Ascending aorta (tissue), 2 donors: ENCODE measurements at regions not wholly inside any gene's neighbourhood (a gene's known extent, or its start where the extent isn't known, plus 50 kb on each side); places are given as distances from the start of the nearest gene placed in this dataset.

ENCODE experiments used
- DNase-seq, 2 donors: peaks; one replicate each; pipeline ENCODE4 v3.0.0-alpha.2; 2019; ENCODE audit warnings: low spot score in 2 of 2
- H3K27ac ChIP-seq, 2 donors: fragments of 200-600 bp; sonication (generic); one replicate each; pipeline ENCODE4 v1.5.1; 2016 to 2017; ENCODE audit warnings: mild to moderate bottlenecking in 1 of 2
- H3K27me3 ChIP-seq: fragments of 200-600 bp; sonication (generic); one replicate; pipeline ENCODE4 v1.5.1; 2017
- H3K36me3 ChIP-seq, 2 donors: fragments of 200-600 bp; sonication (generic); one replicate each; pipeline ENCODE4 v1.5.1; 2016
- H3K4me1 ChIP-seq, 2 donors: fragments of 200-600 bp; sonication (generic); one replicate each; pipeline ENCODE4 v1.5.1; 2016 to 2017; ENCODE audit warnings: mild to moderate bottlenecking in 1 of 2
- H3K4me3 ChIP-seq, 2 donors: fragments of 200-600 bp; sonication (generic); one replicate each; pipeline ENCODE4 v1.5.1; 2016 to 2017; ENCODE audit warnings: mild to moderate bottlenecking in 1 of 2
- H3K9me3 ChIP-seq, 2 donors: fragments of 200-600 bp; sonication (generic); one replicate each; pipeline ENCODE4 v1.5.1; 2016
- CTCF ChIP-seq, 3 experiments: fragments of 200-600 bp in 2 of 3; fragments of 450-650 bp in 1 of 3; sonication (generic) in 2 of 3; IDR thresholded peaks; one replicate each; pipeline ENCODE4 v1.5.1; 2016 to 2019; ENCODE audit warnings: antibody characterized with exemption in 3 of 3, mild to moderate bottlenecking in 1 of 3, moderate library complexity in 1 of 3
- intact Hi-C: fragments of 100-400 bp; cut with DNase I; formaldehyde crosslinking; loops from one replicate; pipeline ENCODE4 v1.15.1; 2023

- no peaks in the 10 kb centered on the region for H3K36me3 ChIP-seq
- no peak for DNase-seq
- intact Hi-C loops: no loop called here
- no peaks in the 10 kb centered on the region for H3K4me1 ChIP-seq
- H3K27me3 ChIP-seq: no peaks in the 10 kb centered on the region
- no peak overlapping the region for H3K27ac ChIP-seq
- H3K4me3 ChIP-seq: no peak overlapping the region
- H3K9me3 ChIP-seq: no peaks in the 10 kb centered on the region
- no peak for TF ChIP-seq CTCF (IDR thresholded peaks at IDR 0.05)
Measured at GRCh38 chr15:91498749-91499062, 354.8 kb upstream of the SLCO3A1 start.

GRCh38 chr15:91499774-91500383 is 353.6 kb upstream of the SLCO3A1 start:
- TF ChIP-seq CTCF (IDR thresholded peaks at IDR 0.05): no peak
- Histone ChIP-seq H3K27ac (no peak overlapping the region), H3K36me3 (no peaks in the 10 kb centered on the region), H3K9me3 (no peaks in the 10 kb centered on the region), H3K4me1 (no peaks in the 10 kb centered on the region), H3K4me3 (no peak overlapping the region), H3K27me3 (no peaks in the 10 kb centered on the region)
- intact Hi-C loops: no loop called here
- no peak for DNase-seq

- intact Hi-C loops: no loop called here
- no peak for DNase-seq
- Histone ChIP-seq H3K9me3 (no peaks in the 10 kb centered on the region), H3K4me1 (no peaks in the 10 kb centered on the region), H3K36me3 (no peaks in the 10 kb centered on the region), H3K27ac (no peak overlapping the region), H3K4me3 (no peak overlapping the region), H3K27me3 (no peaks in the 10 kb centered on the region)
- TF ChIP-seq CTCF (IDR thresholded peaks at IDR 0.05): no peak
Measured at GRCh38 chr15:91508633-91509032, 344.9 kb upstream of the SLCO3A1 start.

- H3K27me3 ChIP-seq: no peaks in the 10 kb centered on the region
- H3K4me1 ChIP-seq: no peaks in the 10 kb centered on the region
Measured at GRCh38 chr15:91514147-91514546, 339.4 kb upstream of the SLCO3A1 start.

GRCh38 chr15:91515188-91515754 is 338.2 kb upstream of the SLCO3A1 start:
- TF ChIP-seq CTCF (IDR thresholded peaks at IDR 0.05): no peak
- DNase-seq: no peak
- Histone ChIP-seq H3K4me3 (no peak overlapping the region), H3K36me3 (no peaks in the 10 kb centered on the region), H3K4me1 (no peaks in the 10 kb centered on the region), H3K27me3 (no peaks in the 10 kb centered on the region), H3K27ac (no peak overlapping the region), H3K9me3 (no peaks in the 10 kb centered on the region)
- intact Hi-C loops: no loop called here

More at GRCh38 chr15:91514147-91514546, 339.4 kb upstream of the SLCO3A1 start:
- Histone ChIP-seq H3K27ac (no peak overlapping the region), H3K4me3 (no peak overlapping the region), H3K9me3 (no peaks in the 10 kb centered on the region), H3K36me3 (no peaks in the 10 kb centered on the region)
- no peak for TF ChIP-seq CTCF (IDR thresholded peaks at IDR 0.05)
- intact Hi-C loops: no loop called here
- no peak for DNase-seq

- no peak overlapping the region for H3K27ac ChIP-seq
- no peak for TF ChIP-seq CTCF (IDR thresholded peaks at IDR 0.05)
- no peaks in the 10 kb centered on the region for H3K4me1 ChIP-seq
- H3K9me3 ChIP-seq: no peaks in the 10 kb centered on the region
- no peaks in the 10 kb centered on the region for H3K36me3 ChIP-seq
- intact Hi-C loops: no loop called here
- no peaks in the 10 kb centered on the region for H3K27me3 ChIP-seq
- no peak for DNase-seq
- H3K4me3 ChIP-seq: no peak overlapping the region
Measured at GRCh38 chr15:91516866-91517265, 336.6 kb upstream of the SLCO3A1 start.
